DMS53 (cell line): ENCODE measurements at regions not wholly inside any gene's neighbourhood (a gene's known extent, or its start where the extent isn't known, plus 50 kb on each side); places are given as distances from the start of the nearest gene placed in this dataset.

ENCODE experiments used
- DNase-seq: peaks from one replicate; lab custom pipeline; 2025; lab: John Stamatoyannopoulos, UW

DNA sequence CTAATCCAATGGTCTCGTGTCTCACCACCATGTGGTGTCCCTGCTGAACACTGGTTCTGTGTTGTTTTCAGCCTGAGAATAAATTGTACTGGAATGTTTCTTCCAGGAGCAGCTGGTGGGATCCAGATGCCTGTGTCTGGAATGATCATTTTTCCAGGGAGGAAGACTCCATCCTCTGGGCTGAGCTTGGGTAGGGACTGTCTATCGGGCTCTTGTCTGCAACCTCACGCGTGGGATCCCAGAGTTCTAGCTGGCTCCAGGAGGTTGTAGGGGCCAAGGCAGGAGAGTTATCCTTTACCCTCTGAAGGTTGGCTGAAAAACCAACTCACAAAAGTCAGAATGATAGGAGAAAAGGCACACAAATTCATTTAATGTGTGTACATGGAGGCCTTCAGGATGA is 144.1 kb upstream of the B3GAT1 start:
- DNase-seq: no peak

DNA sequence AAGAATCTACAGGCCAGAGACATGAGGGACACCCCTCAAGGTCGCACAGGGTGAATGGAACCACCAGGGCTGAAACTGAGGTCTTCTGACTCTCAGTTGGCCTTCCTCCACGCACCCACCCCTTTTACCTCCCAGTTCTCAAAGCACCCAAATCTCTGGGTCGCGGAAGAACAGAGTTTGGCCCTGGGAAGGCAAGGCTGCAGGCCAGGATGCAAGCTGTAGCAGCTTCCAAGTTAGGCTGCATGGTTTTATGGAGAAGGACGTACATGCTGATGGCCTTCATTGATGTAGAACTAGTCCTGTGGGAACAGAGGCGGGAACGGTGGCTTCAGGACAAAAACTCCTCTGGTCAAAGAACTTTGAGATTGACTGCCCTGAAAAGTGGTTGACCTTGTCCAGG is 143.5 kb upstream of the B3GAT1 start:
- no peak for DNase-seq

DNA sequence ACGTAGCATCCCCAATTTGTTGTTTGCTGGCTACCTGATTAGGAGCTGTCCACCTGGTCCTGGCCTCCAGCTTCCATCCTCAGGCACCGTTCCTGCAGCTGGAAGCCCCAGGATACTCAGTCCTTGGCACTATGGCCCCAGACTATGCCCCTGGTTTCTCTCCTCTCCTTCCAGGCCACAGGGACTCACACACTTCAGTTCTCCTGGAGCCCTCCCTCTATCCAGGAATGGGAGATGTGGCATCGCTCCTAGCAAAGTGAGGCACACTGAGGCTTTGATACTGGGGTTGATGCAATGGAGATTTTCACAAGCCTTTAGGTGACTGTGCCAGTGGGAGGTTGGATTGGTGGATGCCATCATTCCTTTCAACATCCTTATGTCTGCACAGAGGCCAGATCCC is 142.8 kb upstream of the B3GAT1 start:
- DNase-seq: no peak

DNA sequence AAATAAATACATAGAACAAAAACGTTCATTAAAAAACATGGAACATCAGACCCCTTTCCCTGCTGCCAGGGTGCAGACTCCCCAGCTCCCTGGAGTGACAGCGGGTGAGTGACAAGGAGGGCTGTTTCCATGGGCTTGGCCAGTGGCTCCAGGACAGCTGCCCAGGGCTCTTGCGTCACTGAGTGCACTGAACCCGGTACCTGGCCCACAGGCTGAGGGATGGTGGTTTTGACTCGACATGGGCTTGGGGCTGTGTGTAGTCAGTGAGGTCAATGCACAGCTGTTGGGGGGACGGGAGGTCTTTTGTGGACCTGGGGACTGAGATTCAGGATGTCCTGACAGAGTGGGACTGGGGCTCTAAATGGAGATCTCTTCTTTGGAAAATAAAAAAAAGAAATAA is 142.1 kb upstream of the B3GAT1 start:
- no peak for DNase-seq

DNA sequence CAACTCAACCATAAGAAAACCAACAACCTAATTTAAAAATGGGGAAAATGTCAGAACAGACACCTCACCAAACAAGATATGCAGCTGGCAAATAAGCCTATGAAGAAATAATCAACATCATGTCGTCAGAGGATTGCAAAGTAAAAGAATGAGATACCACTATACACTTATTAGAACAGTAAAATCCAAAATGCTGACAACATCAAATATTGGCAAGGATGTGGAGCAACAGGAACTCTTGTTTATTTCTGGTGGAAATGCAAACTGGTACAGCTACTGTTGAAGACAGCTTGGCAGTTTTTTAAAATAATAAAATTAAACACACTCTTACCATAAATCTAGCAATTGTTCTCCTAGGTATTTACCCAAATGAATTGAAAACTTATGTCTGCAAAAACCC is 140.7 kb upstream of the B3GAT1 start:
- no peak for DNase-seq

DNA sequence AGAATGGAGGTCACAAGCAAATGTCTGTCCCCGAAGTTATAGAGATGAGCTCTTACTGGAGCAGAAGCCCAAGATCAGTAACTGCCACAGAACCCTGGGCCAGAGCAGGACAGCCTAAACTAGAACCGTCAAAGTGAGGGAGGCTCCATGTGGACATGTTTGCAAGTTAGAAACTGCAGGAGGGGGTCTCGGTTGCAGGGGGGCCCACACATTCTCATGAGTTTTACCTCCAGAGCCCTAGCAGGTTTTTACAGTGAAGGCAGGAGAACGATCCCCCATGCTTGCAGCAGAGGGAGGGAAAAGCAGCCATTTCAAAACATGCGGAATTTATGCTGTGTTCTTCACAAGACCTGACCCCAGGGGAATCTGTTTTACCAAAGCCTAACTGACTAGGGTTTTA is 133.5 kb upstream of the B3GAT1 start:
- no peak for DNase-seq

DNA sequence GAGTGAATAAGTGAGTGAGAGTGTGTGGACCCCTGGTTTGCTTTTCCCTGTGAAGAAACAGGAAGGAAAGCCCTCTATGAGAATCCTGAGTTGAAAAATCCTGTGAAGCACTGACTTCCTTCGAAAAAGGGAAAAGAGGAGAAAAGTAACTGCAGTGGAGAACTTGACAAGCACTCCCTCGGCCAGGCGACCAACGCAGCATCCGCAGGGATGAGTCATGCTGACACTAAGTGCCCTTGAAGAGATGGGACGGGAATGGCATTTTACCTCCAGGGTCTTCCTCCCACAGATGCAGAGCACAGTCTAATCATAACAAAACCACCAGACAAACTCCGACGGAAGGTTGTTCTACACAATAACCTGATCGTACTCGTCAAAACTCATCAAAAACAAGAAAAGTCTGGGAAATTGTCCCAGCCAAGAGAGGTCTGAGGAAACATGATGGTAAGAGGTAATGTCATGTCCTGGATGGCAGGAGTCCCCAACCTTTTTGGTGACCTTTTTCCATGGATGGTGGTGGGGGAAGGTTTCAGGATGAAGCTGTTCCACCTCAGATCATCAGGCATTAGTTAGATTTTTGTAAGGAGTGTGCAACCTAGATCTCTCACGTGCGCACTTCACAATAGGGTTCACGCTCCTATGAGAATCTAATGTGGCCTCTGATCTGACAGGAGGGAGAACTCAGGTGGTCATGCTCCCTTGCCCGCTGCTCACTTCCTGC is 132.2 kb upstream of the B3GAT1 start:
- DNase-seq: no peak

DNA sequence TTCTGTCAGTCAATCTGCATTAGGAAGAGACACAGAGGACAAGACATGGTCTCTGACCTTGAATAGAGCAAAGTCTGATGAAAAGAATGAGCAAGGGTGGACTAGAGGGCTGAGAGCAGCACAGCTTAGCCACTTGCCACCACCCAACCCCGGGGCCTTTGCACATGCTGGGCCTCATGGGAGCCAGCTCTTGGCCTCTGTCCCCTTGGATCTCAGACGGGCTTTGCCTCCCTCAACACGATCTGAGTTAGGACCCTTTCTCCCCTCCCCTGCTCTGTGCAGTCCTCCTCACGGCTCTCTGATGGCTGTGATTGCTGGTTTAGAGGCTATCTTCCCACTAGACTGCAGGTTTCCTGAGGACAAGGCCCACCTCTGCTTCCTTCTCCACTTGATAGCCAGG is 131.6 kb upstream of the B3GAT1 start:
- no peak for DNase-seq

DNA sequence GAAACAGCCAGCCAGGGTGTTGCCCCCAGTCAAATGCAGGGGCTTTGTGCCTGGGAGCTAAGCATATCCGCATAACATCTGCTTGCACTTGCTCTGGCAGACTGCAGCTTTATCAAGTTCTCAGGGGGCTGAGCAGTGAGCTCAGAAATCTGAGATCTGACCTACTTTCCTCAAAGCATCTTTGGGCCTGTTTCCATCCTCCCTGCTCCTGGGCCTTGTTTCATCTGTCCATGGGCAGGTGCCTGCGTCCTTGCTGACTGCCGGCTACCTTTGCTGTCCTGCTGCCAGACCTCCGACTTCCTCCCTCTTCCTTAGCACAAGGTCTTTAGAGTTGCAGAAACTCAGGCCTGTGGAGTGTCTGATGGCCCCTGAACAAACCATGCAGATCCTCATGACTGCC is 131.2 kb upstream of the B3GAT1 start:
- DNase-seq: no peak

DNA sequence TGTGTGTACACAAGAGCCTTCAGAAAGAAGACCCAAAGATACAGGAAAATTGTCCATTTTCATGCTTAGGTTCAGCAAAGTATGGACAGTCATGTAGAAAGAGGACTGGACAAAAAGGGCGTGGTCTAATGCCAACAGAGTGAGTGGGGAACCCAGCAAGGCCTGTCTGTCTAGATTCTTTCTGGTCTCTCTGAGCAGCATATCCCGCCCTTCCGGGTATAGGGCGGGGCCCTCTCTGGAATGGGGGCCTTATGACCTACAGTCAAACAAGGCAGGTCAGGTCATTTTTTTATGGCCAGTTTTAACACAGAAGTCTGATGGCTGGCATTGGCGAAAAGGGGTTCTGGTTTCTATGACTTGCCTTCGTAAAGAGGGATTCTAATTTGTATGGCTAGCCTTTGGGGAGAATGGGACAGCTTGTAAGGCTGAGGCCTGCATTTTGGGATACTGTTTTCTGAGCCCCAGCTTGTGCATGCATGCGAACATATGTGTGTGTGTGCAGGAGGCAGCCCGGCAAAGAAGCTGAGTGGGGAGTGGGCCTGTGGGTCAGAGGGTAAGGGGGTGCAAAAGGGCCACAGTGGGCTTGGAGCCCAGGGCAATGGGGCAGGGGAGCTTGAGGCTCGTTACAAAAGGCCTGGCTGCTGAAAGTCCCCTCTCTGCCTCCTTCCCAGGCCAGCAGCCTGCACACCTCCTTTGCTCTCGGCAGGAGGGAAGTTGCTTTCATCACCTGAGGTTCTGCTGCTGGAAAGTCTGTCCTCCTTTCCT is 130.5 kb upstream of the B3GAT1 start:
- no peak for DNase-seq

DNA sequence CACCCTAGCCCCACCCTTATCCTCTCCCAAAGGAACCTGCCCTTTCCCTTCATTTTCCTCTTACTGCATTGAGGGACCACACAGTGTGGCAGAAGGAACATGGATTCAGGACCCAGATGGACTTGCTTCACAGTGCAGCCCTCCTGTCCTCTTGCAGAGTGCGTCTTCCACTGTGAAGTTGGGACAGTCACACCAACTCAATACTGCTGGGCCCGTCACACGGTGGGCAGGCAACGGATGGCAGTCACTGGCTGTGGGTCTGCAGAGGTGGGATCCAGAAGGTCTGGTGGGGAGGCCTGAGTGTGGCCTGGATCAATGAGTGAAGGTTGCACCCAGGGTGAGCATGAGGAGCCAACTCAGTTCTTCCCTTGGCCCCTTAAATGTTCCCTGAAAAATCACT is 129.9 kb upstream of the B3GAT1 start:
- DNase-seq: no peak

DNA sequence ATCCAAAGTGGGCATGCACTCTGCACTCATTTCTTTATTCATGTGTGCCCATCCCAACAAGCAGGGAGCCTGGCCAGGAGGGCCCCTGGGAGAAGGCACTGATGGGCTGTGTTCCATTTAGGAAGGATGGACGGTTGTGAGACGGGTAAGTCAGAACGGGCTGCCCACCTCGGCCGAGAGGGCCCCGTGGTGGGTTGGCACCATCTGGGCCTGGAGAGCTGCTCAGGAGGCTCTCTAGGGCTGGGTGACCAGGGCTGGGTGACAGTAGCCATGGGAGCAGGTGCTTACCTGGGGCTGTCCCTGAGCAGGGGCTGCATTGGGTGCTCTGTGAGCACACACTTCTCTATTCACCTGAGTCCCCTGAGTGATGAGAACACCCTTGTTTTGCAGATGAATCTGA is 129.3 kb upstream of the B3GAT1 start:
- no peak for DNase-seq

DNA sequence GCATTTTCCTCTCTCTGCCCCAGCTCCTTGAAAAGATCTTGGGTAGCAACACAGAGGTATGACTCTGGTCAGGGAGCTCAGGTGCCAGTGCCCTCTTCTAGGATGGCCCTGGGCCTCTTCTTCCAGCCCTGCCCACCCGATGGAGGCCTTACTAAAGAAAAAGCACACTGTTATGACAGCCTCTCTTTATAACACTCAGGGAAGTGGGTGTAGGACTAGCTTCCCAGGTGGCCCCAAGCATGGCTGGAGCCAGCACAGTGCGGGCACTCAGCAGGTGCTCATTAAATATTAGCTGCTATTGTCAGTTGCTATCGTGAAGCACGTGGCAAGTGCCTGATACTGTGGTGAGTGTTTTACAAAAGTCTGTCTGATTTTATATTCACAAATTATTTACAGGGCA is 127.2 kb upstream of the B3GAT1 start:
- no peak for DNase-seq

DNA sequence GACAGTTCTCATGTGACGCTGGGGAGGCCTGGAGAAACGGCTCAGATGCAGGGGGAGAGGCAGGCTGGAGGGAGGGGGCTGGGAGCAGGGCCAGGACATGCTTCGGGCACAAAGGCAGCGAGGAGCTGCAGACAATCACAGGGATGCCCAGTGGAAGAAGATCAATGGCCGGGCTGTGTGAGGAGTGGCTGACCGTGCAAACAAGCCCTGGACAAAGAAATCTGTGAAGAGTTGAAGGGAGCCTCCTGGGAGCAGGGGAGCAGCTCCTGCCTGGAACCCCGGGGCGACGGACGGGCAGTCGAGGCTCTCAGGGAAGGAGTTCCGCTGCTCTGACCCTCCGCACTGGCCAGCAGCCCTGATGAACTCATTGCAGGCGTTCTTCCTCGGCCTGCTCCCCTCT is 126.7 kb upstream of the B3GAT1 start:
- DNase-seq: no peak

DNA sequence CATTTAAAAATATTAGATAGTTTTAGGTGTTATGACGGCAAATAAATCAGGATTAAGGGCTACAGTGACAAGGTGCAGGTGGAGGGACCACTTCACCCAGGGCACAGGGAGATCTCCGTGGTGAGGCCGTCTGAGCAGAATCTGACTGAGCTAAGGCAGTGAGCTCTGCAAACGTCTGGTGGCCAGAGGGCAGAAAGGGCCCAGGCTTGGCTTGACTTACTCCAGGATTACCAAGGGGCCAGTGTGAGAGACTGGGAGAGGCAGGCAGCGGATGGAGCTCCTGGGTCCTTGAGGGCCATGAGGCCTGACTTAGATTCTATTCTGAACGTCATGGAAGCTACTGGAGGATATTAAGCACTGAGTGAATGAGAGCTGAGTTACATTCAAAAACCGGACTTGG is 125.9 kb upstream of the B3GAT1 start:
- DNase-seq: no peak

DNA sequence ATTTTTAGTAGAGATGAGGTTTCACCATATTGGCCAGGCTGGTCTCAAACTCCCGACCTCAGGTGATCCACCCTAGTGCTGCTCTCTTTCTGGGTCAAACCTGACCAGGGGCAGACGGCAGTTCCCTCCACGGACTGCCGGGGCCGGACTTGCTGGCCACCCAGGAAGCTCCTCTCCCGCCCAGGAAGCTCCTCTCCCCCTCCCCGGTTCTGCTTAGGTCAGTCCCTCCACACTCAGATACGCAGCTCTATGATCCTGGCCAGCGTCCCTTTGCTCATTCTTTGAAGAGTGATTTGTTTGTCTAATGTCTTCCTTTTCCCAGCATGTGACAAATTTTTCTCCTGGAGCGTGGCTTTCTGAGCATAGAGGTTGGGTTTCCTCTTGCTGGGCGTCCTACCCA is 125.3 kb upstream of the B3GAT1 start:
- no peak for DNase-seq

DNA sequence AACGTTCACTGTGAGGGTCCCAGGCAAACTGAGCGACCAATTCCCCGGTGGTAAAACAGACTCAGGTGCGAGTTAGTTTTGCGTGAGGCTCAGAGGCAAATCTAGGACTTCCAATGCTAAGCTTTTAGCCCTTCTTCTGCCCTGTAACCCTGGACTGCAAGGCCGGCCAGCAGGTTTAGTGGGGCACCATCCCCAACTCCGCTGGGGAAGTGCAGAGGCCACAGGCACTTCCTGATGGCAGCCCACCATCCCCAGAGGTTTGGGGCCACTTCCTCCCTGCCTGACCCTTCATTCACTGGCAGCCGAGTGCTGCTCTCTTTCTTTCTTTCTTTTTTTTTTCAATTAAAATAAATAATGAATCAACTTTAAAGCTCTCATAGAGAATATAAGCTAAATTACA is 124.6 kb upstream of the B3GAT1 start:
- no peak for DNase-seq

DNA sequence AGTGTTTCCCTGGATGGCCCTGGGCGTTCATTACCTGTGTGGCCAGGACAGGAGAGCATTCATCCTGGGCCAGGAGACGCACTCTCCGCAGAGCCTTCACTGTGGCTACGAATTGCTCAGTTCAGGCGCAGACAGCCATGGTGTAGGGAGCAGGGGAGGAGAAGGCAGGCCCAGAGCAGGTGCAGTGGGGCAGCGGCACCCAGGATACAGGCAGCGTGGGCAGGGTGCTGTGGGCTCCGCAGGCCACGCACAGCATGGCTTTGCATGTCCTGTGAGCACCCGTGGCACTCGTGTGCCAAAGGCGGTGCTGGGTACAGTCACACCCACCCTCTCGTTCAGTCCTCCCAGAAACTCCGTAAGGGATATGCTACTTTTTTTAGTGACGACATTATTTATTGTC is 124.2 kb upstream of the B3GAT1 start:
- no peak for DNase-seq

DNA sequence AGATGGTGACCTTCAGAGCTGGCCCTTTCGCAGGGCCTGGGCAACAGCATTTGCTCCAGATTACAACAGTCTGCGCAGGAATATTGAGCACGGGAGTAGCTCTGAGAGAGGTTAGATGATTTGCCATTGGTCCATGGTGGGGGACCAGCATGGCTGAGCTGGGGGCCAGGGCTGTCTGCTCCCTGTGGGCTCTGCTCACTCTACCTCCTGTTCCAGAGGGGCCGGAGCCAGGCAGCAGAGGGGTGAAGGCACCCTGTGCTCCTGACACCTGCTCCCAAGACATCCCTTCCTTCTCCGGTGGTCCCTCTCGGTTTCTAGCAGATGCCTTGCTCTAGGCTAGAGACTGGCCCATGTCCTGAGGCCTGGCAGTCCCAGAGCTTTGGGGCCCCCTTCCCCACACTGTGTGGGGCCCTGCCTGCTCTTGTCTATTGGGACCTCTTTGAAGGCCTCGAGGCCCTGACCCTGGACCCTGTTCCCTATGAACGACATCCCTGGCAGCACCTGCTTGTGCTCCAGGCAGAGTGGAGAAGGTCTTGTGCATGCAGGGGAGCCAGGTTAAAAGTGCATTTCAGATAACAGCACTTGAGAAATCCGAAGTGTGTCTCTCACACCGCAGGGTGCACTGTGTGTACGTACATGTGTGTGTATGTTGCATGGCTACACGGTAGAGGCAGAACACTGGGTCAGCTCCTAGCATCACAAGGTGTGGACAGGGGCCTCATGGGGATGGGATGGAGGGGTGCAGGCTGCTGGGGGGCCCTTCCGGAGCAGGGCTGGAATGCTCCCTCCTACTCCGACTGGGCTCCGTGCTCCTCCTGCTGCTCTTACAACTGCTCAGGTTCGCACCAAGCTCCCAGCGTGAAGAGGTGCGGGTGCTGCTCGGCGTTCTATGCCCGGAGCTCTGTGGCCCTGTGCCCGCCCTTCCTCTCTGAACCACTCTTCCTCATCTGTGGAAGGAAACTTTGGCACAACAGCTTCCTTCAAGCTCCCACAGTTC is 123.3 kb upstream of the B3GAT1 start:
- no peak for DNase-seq

DNA sequence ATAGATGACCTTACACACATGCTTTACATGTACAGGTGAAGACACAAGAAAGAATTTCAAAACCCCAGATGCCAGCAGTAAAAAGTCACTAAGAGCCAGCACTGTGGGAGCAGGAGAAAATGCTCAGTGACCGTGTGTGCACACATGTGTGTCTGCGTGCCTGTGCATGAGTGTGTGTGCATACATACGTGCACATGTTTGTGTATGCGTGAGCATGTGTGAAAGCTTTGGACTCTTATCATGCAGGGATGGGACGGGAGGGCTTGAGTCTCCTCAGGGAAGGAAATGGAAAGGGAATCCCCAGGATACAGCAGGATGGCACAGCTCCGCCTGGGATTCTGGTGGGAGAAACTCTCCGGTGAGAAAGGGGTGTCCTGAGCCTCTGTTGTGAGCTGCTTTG is 121.5 kb upstream of the B3GAT1 start:
- no peak for DNase-seq

DNA sequence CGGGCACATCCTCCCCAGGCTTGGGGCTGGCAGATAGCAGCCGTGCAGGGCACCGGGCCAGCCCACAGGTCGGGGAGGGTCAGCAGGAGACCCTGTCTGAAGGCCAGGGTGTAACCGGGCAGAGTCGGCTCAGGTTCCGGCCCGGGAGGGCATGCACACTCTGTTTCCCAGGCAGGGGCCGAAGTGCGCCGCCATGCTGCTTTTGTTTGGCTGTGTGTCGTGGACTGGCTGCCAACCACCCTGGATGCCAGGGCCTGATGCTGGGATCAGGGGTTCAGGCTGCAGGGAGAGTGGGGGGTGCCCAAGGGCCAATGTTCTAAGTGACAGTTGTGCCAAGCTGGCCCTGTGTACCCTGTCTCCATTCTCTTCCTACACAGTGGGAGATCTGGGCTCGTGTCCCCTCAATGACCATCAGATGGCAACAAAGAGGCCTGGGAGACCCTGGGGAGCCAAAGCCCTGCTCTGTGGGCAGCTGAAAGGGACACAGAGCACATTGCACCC is 120.9 kb upstream of the B3GAT1 start:
- DNase-seq: no peak

DNA sequence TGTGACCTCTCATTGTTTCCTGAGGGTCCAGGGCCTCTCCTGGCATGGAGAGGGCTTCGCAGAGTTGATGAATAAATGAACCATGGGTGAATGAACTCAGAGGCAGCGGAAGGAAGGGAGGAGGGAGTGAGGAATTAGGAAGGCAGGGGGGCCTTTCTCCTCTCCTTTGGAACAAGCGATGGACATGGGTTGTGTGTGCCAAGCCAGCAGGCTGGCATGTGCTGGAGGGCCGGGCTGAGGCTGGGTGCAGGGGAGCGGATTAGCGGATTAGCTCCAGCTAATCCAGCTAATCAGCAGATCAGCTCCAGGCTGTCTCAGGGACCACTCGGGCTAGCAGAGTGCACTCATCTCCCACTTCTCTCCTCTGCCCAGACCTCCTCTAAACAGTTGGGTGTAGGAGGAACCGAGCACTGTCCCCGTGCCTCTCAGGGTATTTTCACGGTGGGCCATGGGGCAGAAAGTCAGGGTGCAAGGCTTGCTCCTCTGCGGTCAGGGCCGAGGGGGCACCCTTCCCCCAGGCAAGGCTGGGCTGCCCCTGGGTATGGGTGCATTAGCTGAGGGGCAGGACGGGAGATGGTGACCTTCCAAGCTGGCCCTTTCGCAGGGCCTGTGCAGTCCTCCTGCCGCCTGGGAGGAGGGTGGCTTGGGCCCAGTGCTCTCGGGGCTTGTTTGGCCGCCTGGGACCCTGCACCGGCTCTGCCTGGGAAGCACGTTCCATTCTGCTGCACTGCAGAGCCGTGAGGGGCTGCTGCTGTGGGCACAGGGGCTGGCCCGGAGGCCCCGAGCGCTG is 120.3 kb upstream of the B3GAT1 start:
- no peak for DNase-seq
